OCI-LY7 (cell line): ENCODE measurements at regions not wholly inside any gene's neighbourhood (a gene's known extent, or its start where the extent isn't known, plus 50 kb on each side); places are given as distances from the start of the nearest gene placed in this dataset.

ENCODE experiments used
- BruUV-seq: library from RNA; stranded (reverse); fragments of 400-500 nt; replicated peaks from 2 replicates; lab custom pipeline; 2021; lab: Mats Ljungman, UMichigan
- CTCF ChIA-PET: fragments of 300-600 bp; sonication (Branson Sonifier 250); formaldehyde crosslinking; loops from one replicate; lab custom pipeline; 2022; ENCODE audit warnings: antibody characterized with exemption; ENCODE audit not compliant: unreplicated experiment; lab: Charles Lee
- POLR2A ChIA-PET: fragments of 300-600 bp; sonication (Branson Sonifier 250); formaldehyde crosslinking; loops from one replicate; lab custom pipeline; 2022; ENCODE audit warnings: antibody characterized with exemption; lab: Charles Lee
- DNase-seq: peaks from one replicate; pipeline ENCODE4 v3.0.0-alpha.2; 2015; ENCODE audit warnings: low spot score
- H2AFZ ChIP-seq: fragments of 200-600 bp; sonication (generic), shearing (Covaris generic); 2 replicates; pipeline ENCODE4 v1.6.1; 2014; ENCODE audit warnings: mild to moderate bottlenecking, antibody characterized with exemption, low read length, moderate library complexity
- H3K27ac ChIP-seq: fragments of 200-600 bp; sonication (generic); 2 replicates; pipeline ENCODE4 v1.5.1; 2014; ENCODE audit warnings: mixed run types, low read depth, mild to moderate bottlenecking, moderate library complexity, low read length, inconsistent platforms; ENCODE audit not compliant: poor library complexity, severe bottlenecking
- H3K36me3 ChIP-seq: fragments of 200-600 bp; sonication (generic); 2 replicates; pipeline ENCODE4 v1.6.1; 2014; ENCODE audit warnings: mild to moderate bottlenecking, antibody characterized with exemption, low read length, moderate library complexity, mixed read lengths; ENCODE audit not compliant: insufficient read depth
- H3K4me1 ChIP-seq: fragments of 200-600 bp; sonication (generic); 2 replicates; pipeline ENCODE4 v1.5.1; 2014; ENCODE audit warnings: mild to moderate bottlenecking, low read length; ENCODE audit not compliant: insufficient read depth, poor library complexity, severe bottlenecking
- H3K4me2 ChIP-seq: fragments of 200-600 bp; sonication (generic); 2 replicates; pipeline ENCODE4 v1.6.1; 2014; ENCODE audit warnings: mild to moderate bottlenecking, low read length
- H3K4me3 ChIP-seq: fragments of 200-600 bp; sonication (generic); 2 replicates; pipeline ENCODE4 v1.5.1; 2014; ENCODE audit warnings: mild to moderate bottlenecking, low read depth, low read length; ENCODE audit not compliant: poor library complexity, severe bottlenecking
- H3K79me2 ChIP-seq: fragments of 200-600 bp; sonication (generic); 2 replicates; pipeline ENCODE4 v1.6.1; 2016; ENCODE audit warnings: low read depth, mild to moderate bottlenecking, low read length, moderate library complexity, mixed read lengths; ENCODE audit not compliant: insufficient read depth
- H3K9me2 ChIP-seq: fragments of 200-600 bp; sonication (generic); 2 replicates; pipeline ENCODE4 v1.6.1; 2016; ENCODE audit warnings: mild to moderate bottlenecking, low read length, mixed read lengths; ENCODE audit not compliant: insufficient read depth
- H3K9me3 ChIP-seq: fragments of 200-600 bp; sonication (generic); 2 replicates; pipeline ENCODE4 v1.6.1; 2014; ENCODE audit warnings: mild to moderate bottlenecking, mixed run types, low read length, mixed read lengths
- H4K20me1 ChIP-seq: fragments of 200-600 bp; sonication (generic); 2 replicates; pipeline ENCODE4 v1.6.1; 2014; ENCODE audit warnings: mild to moderate bottlenecking, antibody characterized with exemption, low read length, moderate library complexity, mixed read lengths; ENCODE audit not compliant: insufficient read depth
- EZH2phosphoT487 ChIP-seq: fragments of 200-600 bp; sonication (generic); IDR thresholded peaks from 2 replicates; pipeline ENCODE4 v1.6.1; 2018; ENCODE audit warnings: low read depth, borderline replicate concordance, mild to moderate bottlenecking, mixed run types, antibody characterized with exemption, low read length, moderate library complexity, mixed read lengths
- intact Hi-C: fragments of 100-400 bp; cut with micrococcal nuclease; formaldehyde crosslinking; loops from one replicate; pipeline ENCODE4 v1.10.0; 2022; ENCODE audit not compliant: unreplicated experiment
- TF ChIP-seq, protein P1 (sequence below): fragments of 200-600 bp; sonication (generic); conservative IDR thresholded peaks from 2 replicates; pipeline ENCODE4 v1.5.1; 2014; ENCODE audit warnings: mild to moderate bottlenecking, antibody characterized with exemption, low read length, moderate library complexity, mixed read lengths

DNA sequence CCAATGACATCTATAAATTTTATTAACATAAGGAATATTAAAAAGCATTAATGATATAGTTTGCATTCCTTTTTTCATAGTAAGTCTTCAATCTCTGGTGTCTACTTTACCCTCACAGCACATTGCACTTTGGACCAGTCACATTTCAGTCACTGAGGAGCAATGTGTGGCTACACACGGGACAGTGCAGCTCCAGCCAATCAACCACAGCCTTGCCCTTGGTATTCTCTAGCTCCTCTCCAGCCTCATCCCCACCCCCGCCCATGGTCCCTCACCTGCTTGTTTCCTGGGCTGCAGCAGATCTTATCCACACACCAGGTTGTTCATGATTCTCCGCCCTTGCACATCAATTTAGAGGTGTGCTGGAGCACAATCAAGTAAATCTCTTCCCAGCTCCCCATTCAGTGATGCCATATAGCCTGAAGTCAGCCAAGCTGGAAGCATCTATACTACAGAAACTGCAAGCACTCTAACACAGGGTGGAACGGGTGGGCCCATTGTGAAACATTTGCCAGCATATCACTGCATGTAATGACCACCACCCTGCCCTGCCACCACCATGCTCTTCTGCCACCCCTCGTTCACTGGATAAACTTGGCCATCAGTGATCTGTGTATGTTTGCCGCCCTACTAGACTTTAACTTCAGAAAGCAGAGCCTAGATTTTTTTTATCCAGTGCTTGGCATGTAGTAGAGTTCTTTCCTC is 93.0 kb upstream of the SLC44A3 start:
- no TSS peak for BruUV-seq
- CTCF ChIA-PET: no interaction called here

GRCh38 chr1:94725566-94725965 is 94.6 kb upstream of the SLC44A3 start:
- no peak overlapping the region for H3K4me2 ChIP-seq
- DNase-seq: no peak
- no peaks in the 10 kb centered on the region for H3K4me1 ChIP-seq
- H3K4me3 ChIP-seq: no peak overlapping the region
- no peaks in the 10 kb centered on the region for H4K20me1 ChIP-seq
- POLR2A ChIA-PET: interaction anchor here (0.7 kb wide), 1 partner anchor 132 kb away, joined by 3 read pairs; no protein-coding TSS in a partner anchor
- H2AFZ ChIP-seq: no peak overlapping the region
- intact Hi-C loops: no loop called here
- no peaks in the 10 kb centered on the region for H3K36me3 ChIP-seq
- no peaks in the 10 kb centered on the region for H3K79me2 ChIP-seq
- H3K27ac ChIP-seq: no peak overlapping the region
- no peaks in the 10 kb centered on the region for H3K9me2 ChIP-seq
- CTCF ChIA-PET: no interaction called here
- no peaks in the 10 kb centered on the region for H3K9me3 ChIP-seq
- TF ChIP-seq, protein P1, sequence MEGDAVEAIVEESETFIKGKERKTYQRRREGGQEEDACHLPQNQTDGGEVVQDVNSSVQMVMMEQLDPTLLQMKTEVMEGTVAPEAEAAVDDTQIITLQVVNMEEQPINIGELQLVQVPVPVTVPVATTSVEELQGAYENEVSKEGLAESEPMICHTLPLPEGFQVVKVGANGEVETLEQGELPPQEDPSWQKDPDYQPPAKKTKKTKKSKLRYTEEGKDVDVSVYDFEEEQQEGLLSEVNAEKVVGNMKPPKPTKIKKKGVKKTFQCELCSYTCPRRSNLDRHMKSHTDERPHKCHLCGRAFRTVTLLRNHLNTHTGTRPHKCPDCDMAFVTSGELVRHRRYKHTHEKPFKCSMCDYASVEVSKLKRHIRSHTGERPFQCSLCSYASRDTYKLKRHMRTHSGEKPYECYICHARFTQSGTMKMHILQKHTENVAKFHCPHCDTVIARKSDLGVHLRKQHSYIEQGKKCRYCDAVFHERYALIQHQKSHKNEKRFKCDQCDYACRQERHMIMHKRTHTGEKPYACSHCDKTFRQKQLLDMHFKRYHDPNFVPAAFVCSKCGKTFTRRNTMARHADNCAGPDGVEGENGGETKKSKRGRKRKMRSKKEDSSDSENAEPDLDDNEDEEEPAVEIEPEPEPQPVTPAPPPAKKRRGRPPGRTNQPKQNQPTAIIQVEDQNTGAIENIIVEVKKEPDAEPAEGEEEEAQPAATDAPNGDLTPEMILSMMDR: no peak
- BruUV-seq: no TSS peak

More for the DNA sequence above, 93.0 kb upstream of the SLC44A3 start:
- Histone ChIP-seq H2AFZ (no peak overlapping the region), H3K4me3 (no peak overlapping the region), H3K4me1 (no peaks in the 10 kb centered on the region), H3K79me2 (no peaks in the 10 kb centered on the region), H3K27ac (no peak overlapping the region), H3K4me2 (no peak overlapping the region), H3K9me2 (no peaks in the 10 kb centered on the region), H3K36me3 (no peaks in the 10 kb centered on the region), H3K9me3 (no peaks in the 10 kb centered on the region), H4K20me1 (no peaks in the 10 kb centered on the region)
- no peak for DNase-seq
- intact Hi-C loops: no loop called here
- POLR2A ChIA-PET: no interaction called here
- no peak for TF ChIP-seq EZH2phosphoT487
- TF ChIP-seq, protein P1: no peak

DNA sequence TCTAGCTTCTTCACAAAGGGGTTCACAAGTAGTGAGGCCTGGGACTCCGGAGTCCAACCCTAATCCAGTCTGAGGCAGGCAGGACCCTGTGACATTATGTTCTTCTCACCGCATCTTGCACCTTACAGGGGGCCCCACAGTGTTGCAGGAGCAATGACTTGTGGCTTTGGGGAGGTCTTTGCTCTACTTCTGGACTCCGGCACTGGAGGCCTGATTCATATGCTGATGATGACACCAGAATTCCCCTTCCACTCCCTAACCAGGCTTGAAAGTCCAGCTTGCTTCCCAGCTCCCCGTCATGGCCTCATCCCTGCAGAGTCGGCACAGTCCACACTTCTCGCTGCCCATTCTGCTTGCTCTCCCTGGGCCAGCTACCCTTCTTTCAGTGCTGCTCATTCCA is 96.3 kb upstream of the SLC44A3 start:
- Histone ChIP-seq H3K27ac (no peak overlapping the region), H3K36me3 (no peaks in the 10 kb centered on the region), H3K4me1 (no peaks in the 10 kb centered on the region), H3K4me2 (no peak overlapping the region), H3K9me3 (no peaks in the 10 kb centered on the region), H3K79me2 (no peaks in the 10 kb centered on the region), H2AFZ (no peak overlapping the region), H3K4me3 (no peak overlapping the region), H4K20me1 (no peaks in the 10 kb centered on the region), H3K9me2 (no peaks in the 10 kb centered on the region)
- TF ChIP-seq, protein P1: no peak
- TF ChIP-seq EZH2phosphoT487: no peak
- intact Hi-C loops: no loop called here
- POLR2A ChIA-PET: no interaction called here
- DNase-seq: no peak
- no TSS peak for BruUV-seq
- CTCF ChIA-PET: no interaction called here
